ENCODE measurements at regions not wholly inside any gene's neighbourhood (a gene's known extent, or its start where the extent isn't known, plus 50 kb on each side); places are given as distances from the start of the nearest gene placed in this dataset.

DNA sequence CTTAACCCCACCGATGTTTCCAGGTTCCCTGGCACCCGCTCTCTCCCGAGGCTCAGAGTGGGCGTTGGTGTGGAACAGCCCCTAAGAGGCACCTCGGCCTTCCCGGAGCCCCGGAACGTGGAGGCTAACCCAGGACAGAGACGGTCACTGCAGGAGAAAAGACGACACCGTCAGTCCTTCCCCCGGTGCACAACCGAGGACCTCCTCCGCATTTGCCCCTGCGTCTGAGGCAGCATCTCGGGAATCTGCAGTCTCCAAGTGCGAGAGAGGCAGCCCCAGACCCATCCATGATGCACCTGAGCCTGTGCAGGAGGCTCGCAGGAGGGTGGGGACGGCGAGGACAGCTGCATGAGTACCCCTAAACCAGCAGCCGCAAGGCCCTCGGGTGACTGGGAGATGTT is 204.9 kb upstream of the SALL3 start:
- intact Hi-C loops (cut with DNase I) = no loop called here
- H3K4me3 ChIP-seq (ENCODE audit: low read length in 2 of 2) = no peak overlapping the region
- peak in 1 of 2 donors; percentile 62 for DNase-seq

DNA sequence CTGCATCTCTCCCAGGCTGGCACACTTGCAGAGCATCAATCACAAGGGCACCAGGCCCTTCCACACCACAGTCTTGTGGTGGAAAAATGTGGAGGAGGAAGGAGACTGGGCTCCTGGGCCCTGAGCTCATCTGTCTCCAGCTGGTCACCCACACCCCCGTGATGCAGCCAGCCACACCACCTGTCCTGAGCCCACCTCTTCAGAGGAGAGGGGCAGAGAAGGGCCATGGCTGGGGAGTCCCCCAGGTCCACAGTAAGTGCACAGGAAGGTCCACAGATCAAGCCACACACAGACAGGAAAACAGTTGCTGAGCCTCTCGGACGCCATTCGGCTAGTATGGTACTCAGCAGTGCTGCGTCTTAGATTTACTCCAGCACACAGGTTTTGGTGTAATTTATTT is 203.5 kb upstream of the SALL3 start:
- ATAC-seq (ENCODE audit: low FRiP score) = no peak

More for the DNA sequence above, 204.9 kb upstream of the SALL3 start:
- ATAC-seq (ENCODE audit: low FRiP score) = no peak
- Histone ChIP-seq H3K4me1 (ENCODE audit: control insufficient read depth in 1 of 2, insufficient read depth in 2 of 2, low read length in 2 of 2) (no peaks in the 10 kb centered on the region), H3K9me3 (ENCODE audit: control insufficient read depth, low read length) (no peaks in the 10 kb centered on the region), H3K27me3 (ENCODE audit: control insufficient read depth in 1 of 2, insufficient read depth in 2 of 2, low read length in 1 of 2) (no peaks in the 10 kb centered on the region), H3K36me3 (ENCODE audit: control insufficient read depth in 1 of 2, insufficient read depth in 2 of 2, low read length in 1 of 2) (no peaks in the 10 kb centered on the region), H3K27ac (ENCODE audit: low read depth in 1 of 2, low read length in 2 of 2) (no peak overlapping the region)
- 89 to 94% methylated on average over 22 of the region's 22 CpGs for WGBS, 2 donors

GRCh38 chr18:78776706-78777285 is 202.8 kb upstream of the SALL3 start:
- H3K4me3 ChIP-seq (ENCODE audit: low read length in 2 of 2) = no peak overlapping the region
- no peaks in the 10 kb centered on the region for H3K27me3 ChIP-seq (ENCODE audit: control insufficient read depth in 1 of 2, insufficient read depth in 2 of 2, low read length in 1 of 2)
- no peaks in the 10 kb centered on the region for H3K9me3 ChIP-seq (ENCODE audit: control insufficient read depth, low read length)
- DNase-seq = peak in 1 of 2 donors; percentile 50
- H3K4me1 ChIP-seq (ENCODE audit: control insufficient read depth in 1 of 2, insufficient read depth in 2 of 2, low read length in 2 of 2) = no peaks in the 10 kb centered on the region
- intact Hi-C loops (cut with DNase I) = no loop called here
- no peaks in the 10 kb centered on the region for H3K36me3 ChIP-seq (ENCODE audit: control insufficient read depth in 1 of 2, insufficient read depth in 2 of 2, low read length in 1 of 2)
- WGBS, 2 donors = 90 to 92% methylated on average over 17 of the region's 17 CpGs
- no peak overlapping the region for H3K27ac ChIP-seq (ENCODE audit: low read depth in 1 of 2, low read length in 2 of 2)
- no peak for ATAC-seq (ENCODE audit: low FRiP score)

More for the DNA sequence above, 203.5 kb upstream of the SALL3 start:
- Histone ChIP-seq H3K4me1 (ENCODE audit: control insufficient read depth in 1 of 2, insufficient read depth in 2 of 2, low read length in 2 of 2) (no peaks in the 10 kb centered on the region), H3K27me3 (ENCODE audit: control insufficient read depth in 1 of 2, insufficient read depth in 2 of 2, low read length in 1 of 2) (no peaks in the 10 kb centered on the region), H3K4me3 (ENCODE audit: low read length in 2 of 2) (no peak overlapping the region), H3K9me3 (ENCODE audit: control insufficient read depth, low read length) (no peaks in the 10 kb centered on the region), H3K36me3 (ENCODE audit: control insufficient read depth in 1 of 2, insufficient read depth in 2 of 2, low read length in 1 of 2) (no peaks in the 10 kb centered on the region), H3K27ac (ENCODE audit: low read depth in 1 of 2, low read length in 2 of 2) (no peak overlapping the region)
- peak in 1 of 2 donors; percentile 23 for DNase-seq
- intact Hi-C loops (cut with DNase I) = no loop called here
- 87 to 97% methylated on average over 5 of the region's 5 CpGs for WGBS, 2 donors

DNA sequence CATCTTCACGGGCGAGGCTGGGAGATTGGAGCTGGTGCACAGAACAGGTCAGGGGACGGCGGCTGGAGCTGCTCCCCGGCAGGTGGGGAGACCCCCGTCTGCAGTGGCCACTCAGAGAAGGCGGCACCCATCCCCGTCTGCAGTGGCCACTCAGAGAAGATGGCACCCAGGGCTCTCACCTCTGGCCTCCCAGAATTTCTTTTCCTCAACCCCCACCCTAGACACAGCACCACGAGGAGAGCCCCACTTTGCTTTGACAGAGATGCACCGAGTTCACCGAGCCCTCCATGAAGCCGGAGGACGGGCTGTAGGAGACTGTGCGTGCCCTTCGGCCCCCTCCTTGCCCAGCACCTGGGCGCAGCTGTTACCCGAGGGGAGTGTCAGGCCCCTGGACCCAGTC is 201.6 kb upstream of the SALL3 start:
- Histone ChIP-seq H3K27ac (ENCODE audit: low read depth in 1 of 2, low read length in 2 of 2) (no peak overlapping the region), H3K27me3 (ENCODE audit: control insufficient read depth in 1 of 2, insufficient read depth in 2 of 2, low read length in 1 of 2) (no peaks in the 10 kb centered on the region), H3K4me1 (ENCODE audit: control insufficient read depth in 1 of 2, insufficient read depth in 2 of 2, low read length in 2 of 2) (no peaks in the 10 kb centered on the region), H3K36me3 (ENCODE audit: control insufficient read depth in 1 of 2, insufficient read depth in 2 of 2, low read length in 1 of 2) (no peaks in the 10 kb centered on the region), H3K4me3 (ENCODE audit: low read length in 2 of 2) (no peak overlapping the region), H3K9me3 (ENCODE audit: control insufficient read depth, low read length) (no peaks in the 10 kb centered on the region)
- WGBS, 2 donors = 91 to 95% methylated on average over 17 of the region's 17 CpGs
- ATAC-seq (ENCODE audit: low FRiP score) = no peak
- peak in 1 of 2 donors; percentile 46 for DNase-seq
- intact Hi-C loops (cut with DNase I) = no loop called here

- no peak for ATAC-seq (ENCODE audit: low FRiP score)
- whole genome bisulfite sequencing, 2 donors = 93 to 97% methylated on average over 15 of the region's 15 CpGs
- DNase-seq = peak in 1 of 2 donors; percentile 33
- H3K27me3 ChIP-seq (ENCODE audit: control insufficient read depth in 1 of 2, insufficient read depth in 2 of 2, low read length in 1 of 2) = no peaks in the 10 kb centered on the region
- intact Hi-C loops (cut with DNase I) = no loop called here
- H3K27ac ChIP-seq (ENCODE audit: low read depth in 1 of 2, low read length in 2 of 2) = no peak overlapping the region
- no peak overlapping the region for H3K4me3 ChIP-seq (ENCODE audit: low read length in 2 of 2)
- no peaks in the 10 kb centered on the region for H3K4me1 ChIP-seq (ENCODE audit: control insufficient read depth in 1 of 2, insufficient read depth in 2 of 2, low read length in 2 of 2)
- no peaks in the 10 kb centered on the region for H3K36me3 ChIP-seq (ENCODE audit: control insufficient read depth in 1 of 2, insufficient read depth in 2 of 2, low read length in 1 of 2)
- H3K9me3 ChIP-seq (ENCODE audit: control insufficient read depth, low read length) = no peaks in the 10 kb centered on the region
Measured at GRCh38 chr18:78778651-78779050, 201.0 kb upstream of the SALL3 start.

DNA sequence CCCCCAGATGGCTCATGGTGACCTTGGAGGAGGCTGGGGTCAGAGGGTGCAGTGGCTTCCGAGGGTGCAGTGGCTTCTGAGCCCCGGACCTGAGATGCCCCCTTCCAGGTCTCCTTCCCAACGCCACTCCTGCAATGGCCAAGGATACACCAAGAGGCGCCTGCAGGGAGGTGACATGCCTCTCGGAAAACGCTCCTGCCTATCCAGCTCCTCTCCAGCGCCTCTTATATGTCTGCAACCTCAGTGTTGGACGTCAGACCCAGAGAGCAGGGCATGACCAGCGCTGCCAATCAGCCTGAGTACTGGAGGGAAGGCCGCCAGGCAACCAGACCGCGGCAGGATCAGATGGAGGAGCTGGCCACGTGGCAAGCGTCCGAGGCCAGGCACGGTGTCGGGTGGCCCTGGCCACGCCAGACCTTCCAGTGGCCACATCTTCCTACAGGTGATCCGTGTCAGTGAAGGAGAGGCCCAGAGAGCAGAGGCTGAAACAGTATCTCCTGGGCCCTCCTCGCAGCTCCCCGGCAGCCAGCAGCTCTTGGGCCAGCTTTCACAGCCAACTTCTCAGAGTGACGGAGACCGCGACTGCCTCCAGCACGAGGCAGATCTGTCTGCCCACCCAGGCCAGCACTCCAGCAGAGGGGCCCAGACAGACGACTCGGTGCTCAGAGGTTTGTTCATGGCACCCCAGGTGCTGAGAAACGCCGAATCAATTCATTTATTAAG is 199.5 kb upstream of the SALL3 start:
- Histone ChIP-seq H3K27me3 (ENCODE audit: control insufficient read depth in 1 of 2, insufficient read depth in 2 of 2, low read length in 1 of 2) (no peaks in the 10 kb centered on the region), H3K36me3 (ENCODE audit: control insufficient read depth in 1 of 2, insufficient read depth in 2 of 2, low read length in 1 of 2) (no peaks in the 10 kb centered on the region), H3K9me3 (ENCODE audit: control insufficient read depth, low read length) (no peaks in the 10 kb centered on the region), H3K4me3 (ENCODE audit: low read length in 2 of 2) (no peak overlapping the region), H3K4me1 (ENCODE audit: control insufficient read depth in 1 of 2, insufficient read depth in 2 of 2, low read length in 2 of 2) (no peaks in the 10 kb centered on the region), H3K27ac (ENCODE audit: low read depth in 1 of 2, low read length in 2 of 2) (no peak overlapping the region)
- DNase-seq (peak in 1 of 2 donors; percentile 68), ATAC-seq (ENCODE audit: low FRiP score) (no peak)
- intact Hi-C loops (cut with DNase I) = no loop called here
- WGBS, 2 donors = 78 to 80% methylated on average over 27 to 29 of the region's 29 CpGs

DNA sequence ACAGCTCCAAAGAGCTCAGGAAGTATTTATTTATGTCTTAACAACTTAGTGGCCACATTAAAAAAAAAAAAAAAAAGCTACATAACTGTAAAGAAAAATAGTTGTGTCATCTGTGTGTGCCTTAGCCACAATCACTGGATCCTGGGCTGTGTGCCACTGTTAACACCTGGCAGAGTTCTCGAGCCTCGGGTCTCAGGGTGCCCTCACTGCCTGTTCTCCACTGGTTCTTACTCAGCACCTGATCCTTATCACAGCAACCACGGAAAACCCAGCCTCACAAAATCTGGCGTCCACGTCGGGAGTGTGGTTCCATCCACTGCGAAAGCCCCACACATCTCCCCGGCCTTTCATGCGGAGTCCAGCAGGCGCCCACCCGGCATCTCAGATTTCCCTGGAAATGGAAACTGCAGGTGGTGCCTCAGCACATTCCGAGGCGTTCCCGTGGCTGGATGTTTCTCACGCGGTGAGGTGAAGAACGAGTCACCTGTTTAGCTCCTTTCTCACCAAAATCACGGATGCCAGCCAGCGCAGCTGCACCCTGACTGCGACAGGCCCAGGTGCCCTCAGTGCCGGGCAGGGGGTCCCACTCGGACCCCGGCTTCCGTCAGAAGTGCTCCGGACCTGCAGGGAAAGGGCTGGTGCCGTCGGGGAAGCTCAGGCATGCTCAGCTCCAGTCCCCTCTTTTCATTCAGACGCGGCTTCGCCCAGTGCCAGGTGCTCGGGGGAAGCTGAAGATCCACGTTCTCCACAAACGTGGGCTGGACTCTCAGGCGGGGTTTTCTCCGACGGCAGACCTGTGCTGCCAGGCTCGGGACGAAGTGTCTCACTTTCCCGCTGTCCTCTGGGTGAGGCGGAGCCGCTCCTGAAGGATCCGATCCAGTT is 198.7 kb upstream of the SALL3 start:
- Histone ChIP-seq H3K27me3 (ENCODE audit: control insufficient read depth in 1 of 2, insufficient read depth in 2 of 2, low read length in 1 of 2) (no peaks in the 10 kb centered on the region), H3K4me1 (ENCODE audit: control insufficient read depth in 1 of 2, insufficient read depth in 2 of 2, low read length in 2 of 2) (no peaks in the 10 kb centered on the region), H3K36me3 (ENCODE audit: control insufficient read depth in 1 of 2, insufficient read depth in 2 of 2, low read length in 1 of 2) (no peaks in the 10 kb centered on the region), H3K4me3 (ENCODE audit: low read length in 2 of 2) (no peak overlapping the region), H3K27ac (ENCODE audit: low read depth in 1 of 2, low read length in 2 of 2) (no peak overlapping the region), H3K9me3 (ENCODE audit: control insufficient read depth, low read length) (no peaks in the 10 kb centered on the region)
- ATAC-seq (ENCODE audit: low FRiP score) (no peak), DNase-seq (peak in 1 of 2 donors; percentile 65)
- WGBS, 2 donors = 86 to 89% methylated on average over 42 of the region's 42 CpGs
- intact Hi-C loops (cut with DNase I) = no loop called here

- no peak for ATAC-seq (ENCODE audit: low FRiP score)
- H3K4me3 ChIP-seq (ENCODE audit: low read length in 2 of 2) = no peak overlapping the region
- no peaks in the 10 kb centered on the region for H3K4me1 ChIP-seq (ENCODE audit: control insufficient read depth in 1 of 2, insufficient read depth in 2 of 2, low read length in 2 of 2)
- H3K36me3 ChIP-seq (ENCODE audit: control insufficient read depth in 1 of 2, insufficient read depth in 2 of 2, low read length in 1 of 2) = no peaks in the 10 kb centered on the region
- intact Hi-C loops (cut with DNase I) = no loop called here
- 93 to 95% methylated on average over 28 of the region's 28 CpGs for WGBS, 2 donors
- H3K27ac ChIP-seq (ENCODE audit: low read depth in 1 of 2, low read length in 2 of 2) = no peak overlapping the region
- no peaks in the 10 kb centered on the region for H3K9me3 ChIP-seq (ENCODE audit: control insufficient read depth, low read length)
- DNase-seq = peak in 1 of 2 donors; percentile 67
- H3K27me3 ChIP-seq (ENCODE audit: control insufficient read depth in 1 of 2, insufficient read depth in 2 of 2, low read length in 1 of 2) = no peaks in the 10 kb centered on the region
Measured at GRCh38 chr18:78781601-78781960, 198.0 kb upstream of the SALL3 start.

Data from aorta (tissue), 5 donors.